ENCODE measurements at regions not wholly inside any gene's neighbourhood (a gene's known extent, or its start where the extent isn't known, plus 50 kb on each side); places are given as distances from the start of the nearest gene placed in this dataset.
A peak's percentile ranks its signal among the peaks of the same experiment; 100 is the strongest.
"Not testable (repeated sequence)": the region's sequence is repeated elsewhere in the genome, so short reads cannot be mapped to it uniquely, and the experiment has no call there.

GRCh38 chr7:65519751-65520150, 146.1 kb downstream of the ZNF92 start:
- DNase-seq = not testable (repeated sequence)

- DNase-seq = not testable (repeated sequence)
Measured at GRCh38 chr7:65545465-65546161, 172.0 kb downstream of the ZNF92 start.

- not testable (repeated sequence) for DNase-seq
Measured at GRCh38 chr7:65549589-65550443, 176.2 kb downstream of the ZNF92 start.

GRCh38 chr7:65550444-65550809, 176.8 kb downstream of the ZNF92 start:
- DNase-seq = not testable (repeated sequence)

- not testable (repeated sequence) for DNase-seq
Measured at GRCh38 chr7:65551042-65551441, 177.4 kb downstream of the ZNF92 start.

- not testable (repeated sequence) for DNase-seq
Measured at GRCh38 chr7:65554553-65555476, 181.2 kb downstream of the ZNF92 start.

GRCh38 chr7:65558584-65558983, 184.9 kb downstream of the ZNF92 start:
- not testable (repeated sequence) for DNase-seq

GRCh38 chr7:65561786-65562372, 188.2 kb downstream of the ZNF92 start:
- DNase-seq = not testable (repeated sequence)

GRCh38 chr7:65562522-65562921, 188.9 kb downstream of the ZNF92 start:
- DNase-seq = not testable (repeated sequence)

GRCh38 chr7:65563333-65563732, 189.7 kb downstream of the ZNF92 start:
- DNase-seq = not testable (repeated sequence)

GRCh38 chr7:65568226-65568625, 194.6 kb downstream of the ZNF92 start:
- not testable (repeated sequence) for DNase-seq

- DNase-seq = not testable (repeated sequence)
Measured at GRCh38 chr7:65570990-65571389, 197.3 kb downstream of the ZNF92 start.

- DNase-seq = not testable (repeated sequence)
Measured at GRCh38 chr7:65572581-65572980, 198.9 kb downstream of the ZNF92 start.

- DNase-seq = not testable (repeated sequence)
Measured at GRCh38 chr7:65576370-65576769, 202.7 kb downstream of the ZNF92 start.

- DNase-seq = not testable (repeated sequence)
Measured at GRCh38 chr7:65582518-65583119, 209.0 kb downstream of the ZNF92 start.

- DNase-seq = not testable (repeated sequence)
Measured at GRCh38 chr7:65602495-65602894, 228.8 kb downstream of the ZNF92 start.

- DNase-seq = no peak
Measured at GRCh38 chr7:65609131-65609530, 235.5 kb downstream of the ZNF92 start.

- not testable (repeated sequence) for DNase-seq
Measured at GRCh38 chr7:65613644-65614289, 240.1 kb downstream of the ZNF92 start.

- not testable (repeated sequence) for DNase-seq
Measured at GRCh38 chr7:65616111-65616510, 242.5 kb downstream of the ZNF92 start.

GRCh38 chr7:65620216-65620615, 246.6 kb downstream of the ZNF92 start:
- DNase-seq = not testable (repeated sequence)

- peak; percentile 28 for DNase-seq
Measured at GRCh38 chr7:65621580-65622201, 248.0 kb downstream of the ZNF92 start.
